HEK293 (cell line): ENCODE measurements at regions not wholly inside any gene's neighbourhood (a gene's known extent, or its start where the extent isn't known, plus 50 kb on each side); places are given as distances from the start of the nearest gene placed in this dataset.

Source experiments
- CTCF ChIA-PET: fragments of 350-600 bp; formaldehyde crosslinking; extraction: SDS; loops from one replicate; lab custom pipeline; 2021; ENCODE audit warnings: antibody characterized with exemption; lab: Yijun Ruan, JAX
- POLR2A ChIA-PET: fragments of 300-600 bp; formaldehyde crosslinking; extraction: SDS; loops from one replicate; lab custom pipeline; 2020; ENCODE audit warnings: antibody characterized with exemption, inconsistent platforms; lab: Yijun Ruan, JAX
- H3K27ac ChIP-seq: fragments of 200-500 bp; sonication (Bioruptor generic); 2 replicates; pipeline ENCODE4 v1.5.1; 2014; ENCODE audit warnings: low read depth, low read length, control low read depth, inconsistent platforms; ENCODE audit errors: extremely low read depth
- H3K36me3 ChIP-seq, 2 experiments: fragments of 200-500 bp in 1 of 2; sonication (Bioruptor generic) in 1 of 2; 1 replicate in 1 of 2; 2 replicates in 1 of 2; pipeline ENCODE4 v1.5.1; 2014 to 2017; ENCODE audit warnings: inconsistent platforms in 2 of 2, low read length in 2 of 2; ENCODE audit not compliant: control insufficient read depth in 2 of 2, insufficient read depth in 1 of 2
- H3K4me1 ChIP-seq: fragments of 200-500 bp; sonication (Bioruptor generic); 2 replicates; pipeline ENCODE4 v1.5.1; 2014; ENCODE audit warnings: mild to moderate bottlenecking, low read length, inconsistent platforms; ENCODE audit not compliant: control insufficient read depth, insufficient read depth
- H3K4me3 ChIP-seq: 2 replicates; pipeline ENCODE4 v1.5.1; 2011; ENCODE audit warnings: low read depth, mild to moderate bottlenecking, control low read depth, low read length, moderate library complexity
- H3K9me3 ChIP-seq: fragments of 200-500 bp; sonication (Bioruptor generic); 2 replicates; pipeline ENCODE4 v1.5.1; 2014; ENCODE audit warnings: low read depth, low read length, inconsistent platforms; ENCODE audit not compliant: control insufficient read depth, insufficient read depth
- EGR2 ChIP-seq: fragments of 450-650 bp; formaldehyde crosslinking; IDR thresholded peaks from 2 replicates; pipeline ENCODE4 v1.5.1; 2016; ENCODE audit warnings: low read depth, missing biosample characterization, missing genetic modification characterization
- GLIS1 ChIP-seq: fragments of 450-650 bp; formaldehyde crosslinking; IDR thresholded peaks from 2 replicates; pipeline ENCODE4 v1.5.1; 2016; ENCODE audit warnings: missing biosample characterization, missing genetic modification characterization
- KLF7 ChIP-seq: fragments of 450-650 bp; formaldehyde crosslinking; IDR thresholded peaks from 2 replicates; pipeline ENCODE4 v1.5.1; 2016; ENCODE audit warnings: missing biosample characterization, missing genetic modification characterization, borderline replicate concordance
- SETDB1 ChIP-seq: IDR thresholded peaks from one replicate; pipeline ENCODE4 v1.6.1; 2017; ENCODE audit warnings: mild to moderate bottlenecking, low read length, moderate library complexity, mixed read lengths; ENCODE audit not compliant: insufficient read length
- SP3 ChIP-seq: fragments of 450-650 bp; formaldehyde crosslinking; IDR thresholded peaks from 2 replicates; pipeline ENCODE4 v1.5.1; 2016; ENCODE audit warnings: missing biosample characterization, missing genetic modification characterization
- ZFHX2 ChIP-seq: fragments of 450-650 bp; formaldehyde crosslinking; conservative IDR thresholded peaks from 2 replicates; pipeline ENCODE4 v1.5.1; 2016; ENCODE audit warnings: missing biosample characterization, missing genetic modification characterization
- ZFP69B ChIP-seq: fragments of 450-650 bp; formaldehyde crosslinking; IDR thresholded peaks from 2 replicates; pipeline ENCODE4 v1.5.1; 2016; ENCODE audit warnings: missing biosample characterization, missing genetic modification characterization
- ZIC2 ChIP-seq: fragments of 450-650 bp; formaldehyde crosslinking; IDR thresholded peaks from 2 replicates; pipeline ENCODE4 v1.5.1; 2016; ENCODE audit warnings: missing biosample characterization, missing genetic modification characterization
- ZNF10 ChIP-seq: fragments of 450-650 bp; formaldehyde crosslinking; IDR thresholded peaks from 2 replicates; pipeline ENCODE4 v1.5.1; 2017; ENCODE audit warnings: missing biosample characterization, missing genetic modification characterization
- ZNF138 ChIP-seq: fragments of 450-650 bp; formaldehyde crosslinking; IDR thresholded peaks from 2 replicates; pipeline ENCODE4 v1.5.1; 2016; ENCODE audit warnings: missing biosample characterization, missing genetic modification characterization, borderline replicate concordance
- ZNF2 ChIP-seq: fragments of 450-650 bp; formaldehyde crosslinking; IDR thresholded peaks from 2 replicates; pipeline ENCODE4 v1.5.1; 2016; ENCODE audit warnings: missing biosample characterization, missing genetic modification characterization
- ZNF211 ChIP-seq: fragments of 450-650 bp; formaldehyde crosslinking; IDR thresholded peaks from 2 replicates; pipeline ENCODE4 v1.5.1; 2016; ENCODE audit warnings: low read depth, missing biosample characterization, missing genetic modification characterization
- ZNF239 ChIP-seq: fragments of 450-650 bp; formaldehyde crosslinking; IDR thresholded peaks from 2 replicates; pipeline ENCODE4 v1.5.1; 2016; ENCODE audit warnings: missing biosample characterization, missing genetic modification characterization
- ZNF354C ChIP-seq: fragments of 450-650 bp; formaldehyde crosslinking; IDR thresholded peaks from 2 replicates; pipeline ENCODE4 v1.5.1; 2016; ENCODE audit warnings: missing biosample characterization, missing genetic modification characterization, low read depth, borderline replicate concordance
- ZNF391 ChIP-seq: fragments of 450-650 bp; formaldehyde crosslinking; IDR thresholded peaks from 2 replicates; pipeline ENCODE4 v1.5.1; 2016; ENCODE audit warnings: low read depth, missing biosample characterization, missing genetic modification characterization, borderline replicate concordance
- ZNF514 ChIP-seq: fragments of 450-650 bp; formaldehyde crosslinking; IDR thresholded peaks from 2 replicates; pipeline ENCODE4 v1.5.1; 2016; ENCODE audit warnings: missing biosample characterization, missing genetic modification characterization
- ZNF560 ChIP-seq: fragments of 450-650 bp; formaldehyde crosslinking; IDR thresholded peaks from 2 replicates; pipeline ENCODE4 v1.5.1; 2017; ENCODE audit warnings: missing biosample characterization, missing genetic modification characterization, borderline replicate concordance
- ZNF670 ChIP-seq: fragments of 450-650 bp; formaldehyde crosslinking; IDR thresholded peaks from 2 replicates; pipeline ENCODE4 v1.5.1; 2016; ENCODE audit warnings: missing biosample characterization, missing genetic modification characterization, low read depth
- ZNF707 ChIP-seq: fragments of 450-650 bp; formaldehyde crosslinking; IDR thresholded peaks from 2 replicates; pipeline ENCODE4 v1.5.1; 2016; ENCODE audit warnings: missing biosample characterization, missing genetic modification characterization
- ZSCAN16 ChIP-seq: fragments of 450-650 bp; formaldehyde crosslinking; IDR thresholded peaks from 2 replicates; pipeline ENCODE4 v1.5.1; 2016; ENCODE audit warnings: missing biosample characterization, missing genetic modification characterization
- TF ChIP-seq, protein P1 (sequence below): fragments of 450-650 bp; formaldehyde crosslinking; IDR thresholded peaks from 2 replicates; pipeline ENCODE4 v1.5.1; 2016; ENCODE audit warnings: missing biosample characterization, missing genetic modification characterization
- TF ChIP-seq, protein P2 (sequence below): fragments of 450-650 bp; formaldehyde crosslinking; IDR thresholded peaks from 2 replicates; pipeline ENCODE4 v1.5.1; 2016; ENCODE audit warnings: missing biosample characterization, missing genetic modification characterization, low read depth
- TF ChIP-seq, protein P3 (sequence below): fragments of 450-650 bp; formaldehyde crosslinking; IDR thresholded peaks from 2 replicates; pipeline ENCODE4 v1.5.1; 2016; ENCODE audit warnings: missing biosample characterization, missing genetic modification characterization
- TF ChIP-seq, protein P4 (sequence below): fragments of 450-650 bp; formaldehyde crosslinking; IDR thresholded peaks from 2 replicates; pipeline ENCODE4 v1.5.1; 2016; ENCODE audit warnings: missing biosample characterization, missing genetic modification characterization
- TF ChIP-seq, protein P5 (sequence below): fragments of 450-650 bp; formaldehyde crosslinking; IDR thresholded peaks from 2 replicates; pipeline ENCODE4 v1.5.1; 2016; ENCODE audit warnings: missing biosample characterization, missing genetic modification characterization
- TF ChIP-seq, protein P6 (sequence below): fragments of 450-650 bp; formaldehyde crosslinking; IDR thresholded peaks from 2 replicates; pipeline ENCODE4 v1.5.1; 2016; ENCODE audit warnings: missing biosample characterization, missing genetic modification characterization, low read depth

DNA sequence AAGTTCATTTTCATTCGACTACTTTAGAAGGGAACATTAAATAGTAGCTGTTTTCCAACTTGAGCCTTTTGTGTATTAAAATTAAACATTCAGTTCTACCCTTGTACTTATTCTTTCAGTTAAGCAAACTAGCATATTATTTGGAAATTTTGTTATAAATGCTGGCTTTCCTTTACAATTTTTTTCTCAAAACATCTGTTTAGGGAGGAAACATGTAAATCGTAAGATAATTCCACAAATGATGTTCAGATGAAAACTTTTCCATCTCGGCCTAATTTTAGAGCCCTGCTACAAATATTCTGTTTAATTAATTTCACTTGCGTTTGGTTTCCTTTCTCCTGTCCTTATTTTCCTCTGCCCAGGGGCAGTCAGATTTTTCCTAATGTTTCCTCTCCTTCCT is 476.2 kb upstream of the RGMA start:
- no peak overlapping the region for H3K27ac ChIP-seq

DNA sequence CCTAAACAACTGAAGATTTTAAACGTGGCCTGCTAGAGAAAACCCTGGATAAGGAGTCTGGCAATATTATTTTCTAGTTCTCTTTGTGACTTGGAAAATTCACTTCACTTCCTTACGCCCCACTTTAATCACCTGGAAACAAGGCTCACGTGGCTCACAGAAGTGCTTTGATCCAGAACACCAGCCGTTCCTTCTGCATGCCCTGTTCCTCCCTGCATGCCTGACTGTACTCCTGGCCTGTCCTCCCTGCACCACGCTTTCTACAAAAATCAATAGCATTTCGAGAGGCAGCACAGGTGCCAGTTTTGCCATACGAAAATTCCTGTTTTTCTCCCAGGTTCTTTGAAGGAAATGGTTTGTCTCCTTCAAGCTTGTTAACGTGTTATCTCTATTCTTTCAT is 474.2 kb upstream of the RGMA start:
- CTCF ChIA-PET: interaction anchor here (0.6 to 0.7 kb wide), 2 partner anchors 434 to 533 kb away, joined by 3 to 5 read pairs; no protein-coding TSS in a partner anchor

More for the DNA sequence above, 476.2 kb upstream of the RGMA start:
- ChIA-PET POLR2A (no interaction called here), CTCF (no interaction called here)
- TF ChIP-seq ZNF10 (tag by site-specific recombination) (no peak), KLF7 (tag by site-specific recombination) (no peak), SETDB1 (no peak), ZNF560 (tag by site-specific recombination) (no peak), ZNF670 (tag by site-specific recombination) (no peak), GLIS1 (tag by site-specific recombination) (no peak), ZSCAN16 (no peak)
- TF ChIP-seq, protein P1, sequence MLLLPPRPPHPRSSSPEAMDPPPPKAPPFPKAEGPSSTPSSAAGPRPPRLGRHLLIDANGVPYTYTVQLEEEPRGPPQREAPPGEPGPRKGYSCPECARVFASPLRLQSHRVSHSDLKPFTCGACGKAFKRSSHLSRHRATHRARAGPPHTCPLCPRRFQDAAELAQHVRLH (tag by site-specific recombination): no peak
- TF ChIP-seq, protein P2, sequence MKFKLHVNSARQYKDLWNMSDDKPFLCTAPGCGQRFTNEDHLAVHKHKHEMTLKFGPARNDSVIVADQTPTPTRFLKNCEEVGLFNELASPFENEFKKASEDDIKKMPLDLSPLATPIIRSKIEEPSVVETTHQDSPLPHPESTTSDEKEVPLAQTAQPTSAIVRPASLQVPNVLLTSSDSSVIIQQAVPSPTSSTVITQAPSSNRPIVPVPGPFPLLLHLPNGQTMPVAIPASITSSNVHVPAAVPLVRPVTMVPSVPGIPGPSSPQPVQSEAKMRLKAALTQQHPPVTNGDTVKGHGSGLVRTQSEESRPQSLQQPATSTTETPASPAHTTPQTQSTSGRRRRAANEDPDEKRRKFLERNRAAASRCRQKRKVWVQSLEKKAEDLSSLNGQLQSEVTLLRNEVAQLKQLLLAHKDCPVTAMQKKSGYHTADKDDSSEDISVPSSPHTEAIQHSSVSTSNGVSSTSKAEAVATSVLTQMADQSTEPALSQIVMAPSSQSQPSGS (tag by site-specific recombination): no peak
- TF ChIP-seq, protein P3, sequence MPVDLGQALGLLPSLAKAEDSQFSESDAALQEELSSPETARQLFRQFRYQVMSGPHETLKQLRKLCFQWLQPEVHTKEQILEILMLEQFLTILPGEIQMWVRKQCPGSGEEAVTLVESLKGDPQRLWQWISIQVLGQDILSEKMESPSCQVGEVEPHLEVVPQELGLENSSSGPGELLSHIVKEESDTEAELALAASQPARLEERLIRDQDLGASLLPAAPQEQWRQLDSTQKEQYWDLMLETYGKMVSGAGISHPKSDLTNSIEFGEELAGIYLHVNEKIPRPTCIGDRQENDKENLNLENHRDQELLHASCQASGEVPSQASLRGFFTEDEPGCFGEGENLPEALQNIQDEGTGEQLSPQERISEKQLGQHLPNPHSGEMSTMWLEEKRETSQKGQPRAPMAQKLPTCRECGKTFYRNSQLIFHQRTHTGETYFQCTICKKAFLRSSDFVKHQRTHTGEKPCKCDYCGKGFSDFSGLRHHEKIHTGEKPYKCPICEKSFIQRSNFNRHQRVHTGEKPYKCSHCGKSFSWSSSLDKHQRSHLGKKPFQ: no peak
- Histone ChIP-seq H3K4me1 (no peaks in the 10 kb centered on the region), H3K4me3 (no peak overlapping the region), H3K9me3 (no peaks in the 10 kb centered on the region), H3K36me3 (no peaks in the 10 kb centered on the region)

More for the DNA sequence above, 474.2 kb upstream of the RGMA start:
- TF ChIP-seq, protein P4, sequence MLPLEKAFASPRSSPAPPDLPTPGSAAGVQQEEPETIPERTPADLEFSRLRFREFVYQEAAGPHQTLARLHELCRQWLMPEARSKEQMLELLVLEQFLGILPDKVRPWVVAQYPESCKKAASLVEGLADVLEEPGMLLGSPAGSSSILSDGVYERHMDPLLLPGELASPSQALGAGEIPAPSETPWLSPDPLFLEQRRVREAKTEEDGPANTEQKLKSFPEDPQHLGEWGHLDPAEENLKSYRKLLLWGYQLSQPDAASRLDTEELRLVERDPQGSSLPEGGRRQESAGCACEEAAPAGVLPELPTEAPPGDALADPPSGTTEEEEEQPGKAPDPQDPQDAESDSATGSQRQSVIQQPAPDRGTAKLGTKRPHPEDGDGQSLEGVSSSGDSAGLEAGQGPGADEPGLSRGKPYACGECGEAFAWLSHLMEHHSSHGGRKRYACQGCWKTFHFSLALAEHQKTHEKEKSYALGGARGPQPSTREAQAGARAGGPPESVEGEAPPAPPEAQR: no peak
- no peak for TF ChIP-seq ZIC2 (tag by site-specific recombination)
- TF ChIP-seq ZNF670 (tag by site-specific recombination): no peak
- TF ChIP-seq ZNF239 (tag by site-specific recombination): no peak
- TF ChIP-seq, protein P5, sequence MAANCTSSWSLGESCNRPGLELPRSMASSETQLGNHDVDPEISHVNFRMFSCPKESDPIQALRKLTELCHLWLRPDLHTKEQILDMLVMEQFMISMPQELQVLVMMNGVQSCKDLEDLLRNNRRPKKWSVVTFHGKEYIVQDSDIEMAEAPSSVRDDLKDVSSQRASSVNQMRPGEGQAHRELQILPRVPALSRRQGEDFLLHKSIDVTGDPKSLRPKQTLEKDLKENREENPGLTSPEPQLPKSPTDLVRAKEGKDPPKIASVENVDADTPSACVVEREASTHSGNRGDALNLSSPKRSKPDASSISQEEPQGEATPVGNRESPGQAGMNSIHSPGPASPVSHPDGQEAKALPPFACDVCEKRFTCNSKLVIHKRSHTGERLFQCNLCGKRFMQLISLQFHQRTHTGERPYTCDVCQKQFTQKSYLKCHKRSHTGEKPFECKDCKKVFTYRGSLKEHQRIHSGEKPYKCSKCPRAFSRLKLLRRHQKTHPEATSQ (tag by site-specific recombination): no peak
- TF ChIP-seq ZNF138: no peak
- TF ChIP-seq ZNF514 (tag by site-specific recombination): no peak
- no peak for TF ChIP-seq ZFHX2
- no peak for TF ChIP-seq EGR2 (tag by site-specific recombination)
- no peak for TF ChIP-seq ZFP69B
- TF ChIP-seq ZNF211 (tag by site-specific recombination): no peak
- TF ChIP-seq, protein P6, sequence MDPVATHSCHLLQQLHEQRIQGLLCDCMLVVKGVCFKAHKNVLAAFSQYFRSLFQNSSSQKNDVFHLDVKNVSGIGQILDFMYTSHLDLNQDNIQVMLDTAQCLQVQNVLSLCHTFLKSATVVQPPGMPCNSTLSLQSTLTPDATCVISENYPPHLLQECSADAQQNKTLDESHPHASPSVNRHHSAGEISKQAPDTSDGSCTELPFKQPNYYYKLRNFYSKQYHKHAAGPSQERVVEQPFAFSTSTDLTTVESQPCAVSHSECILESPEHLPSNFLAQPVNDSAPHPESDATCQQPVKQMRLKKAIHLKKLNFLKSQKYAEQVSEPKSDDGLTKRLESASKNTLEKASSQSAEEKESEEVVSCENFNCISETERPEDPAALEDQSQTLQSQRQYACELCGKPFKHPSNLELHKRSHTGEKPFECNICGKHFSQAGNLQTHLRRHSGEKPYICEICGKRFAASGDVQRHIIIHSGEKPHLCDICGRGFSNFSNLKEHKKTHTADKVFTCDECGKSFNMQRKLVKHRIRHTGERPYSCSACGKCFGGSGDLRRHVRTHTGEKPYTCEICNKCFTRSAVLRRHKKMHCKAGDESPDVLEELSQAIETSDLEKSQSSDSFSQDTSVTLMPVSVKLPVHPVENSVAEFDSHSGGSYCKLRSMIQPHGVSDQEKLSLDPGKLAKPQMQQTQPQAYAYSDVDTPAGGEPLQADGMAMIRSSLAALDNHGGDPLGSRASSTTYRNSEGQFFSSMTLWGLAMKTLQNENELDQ (tag by site-specific recombination): no peak
- TF ChIP-seq SP3 (tag by site-specific recombination): no peak
- no peak for TF ChIP-seq ZNF391 (tag by site-specific recombination)
- no peak for TF ChIP-seq ZNF354C
- no peak for TF ChIP-seq ZNF707 (tag by site-specific recombination)
- TF ChIP-seq ZNF2: no peak
- TF ChIP-seq, all 188 proteins: peak for 0
- Histone ChIP-seq H3K27ac (no peak overlapping the region), H3K4me1 (no peaks in the 10 kb centered on the region), H3K4me3 (no peak overlapping the region), H3K9me3 (no peaks in the 10 kb centered on the region), H3K36me3 (no peaks in the 10 kb centered on the region)
- POLR2A ChIA-PET: no interaction called here
